IMR-90 (cell line): ENCODE measurements at regions not wholly inside any gene's neighbourhood (a gene's known extent, or its start where the extent isn't known, plus 50 kb on each side); places are given as distances from the start of the nearest gene placed in this dataset.

ENCODE experiments used
- ATAC-seq: fragments of 200-7000 bp; cut with Tn5 transposase; 2 replicates; pipeline ENCODE4 v1.9.1; 2020; ENCODE audit warnings: low read depth, mild to moderate bottlenecking, moderate library complexity
- BruUV-seq: library from RNA; stranded (reverse); fragments of 400-500 nt; replicated peaks from 2 replicates; lab custom pipeline; 2021; lab: Mats Ljungman, UMichigan
- CTCF ChIA-PET: fragments of 300-600 bp; formaldehyde crosslinking; extraction: SDS; loops from one replicate; lab custom pipeline; 2021; ENCODE audit warnings: antibody characterized with exemption; lab: Yijun Ruan, JAX
- POLR2A ChIA-PET: fragments of 300-600 bp; sonication (Branson Sonifier 250); formaldehyde crosslinking; loops from one replicate; lab custom pipeline; 2022; ENCODE audit warnings: antibody characterized with exemption; ENCODE audit not compliant: unreplicated experiment; lab: Charles Lee
- DNase-seq: peaks from one replicate; pipeline ENCODE4 v3.0.0; 2013
- H2AFZ ChIP-seq: replicated peaks from 2 replicates; pipeline ENCODE3; 2013; ENCODE audit warnings: low read length, mild to moderate bottlenecking; ENCODE audit not compliant: poor library complexity
- H2AK5ac ChIP-seq: 2 replicates; pipeline ENCODE4 v1.6.1; 2013; ENCODE audit warnings: low read depth, low read length, inconsistent platforms
- H2AK9ac ChIP-seq: replicated peaks from 2 replicates; pipeline ENCODE3; 2013; ENCODE audit warnings: mild to moderate bottlenecking, low read depth, low read length, moderate library complexity; ENCODE audit not compliant: poor library complexity
- H2BK120ac ChIP-seq: 2 replicates; pipeline ENCODE4 v1.6.1; 2013; ENCODE audit warnings: low read depth, low read length, inconsistent platforms
- H2BK15ac ChIP-seq: 3 replicates; pipeline ENCODE4 v1.6.1; 2013; ENCODE audit warnings: low read depth, low read length, inconsistent platforms
- H2BK20ac ChIP-seq: 2 replicates; pipeline ENCODE4 v1.6.1; 2013; ENCODE audit warnings: low read depth, mild to moderate bottlenecking, inconsistent platforms, low read length, moderate library complexity
- H2BK5ac ChIP-seq: 2 replicates; pipeline ENCODE4 v1.6.1; 2013; ENCODE audit warnings: mild to moderate bottlenecking, low read depth, low read length, inconsistent platforms; ENCODE audit not compliant: poor library complexity, severe bottlenecking
- H3K14ac ChIP-seq: replicated peaks from 2 replicates; pipeline ENCODE4 v1.6.1; 2013; ENCODE audit warnings: low read depth, low read length, inconsistent platforms
- H3K18ac ChIP-seq: 2 replicates; pipeline ENCODE4 v1.6.1; 2013; ENCODE audit warnings: low read depth, low read length, control low read depth
- H3K23ac ChIP-seq: 2 replicates; pipeline ENCODE4 v1.6.1; 2013; ENCODE audit warnings: low read depth, low read length, inconsistent platforms
- H3K27ac ChIP-seq: 2 replicates; pipeline ENCODE4 v1.5.1; 2013; ENCODE audit warnings: mild to moderate bottlenecking, control low read depth, low read length; ENCODE audit not compliant: insufficient read depth
- H3K27me3 ChIP-seq: 2 replicates; pipeline ENCODE4 v1.6.1; 2013; ENCODE audit warnings: low read length; ENCODE audit not compliant: control insufficient read depth, insufficient read depth
- H3K36me3 ChIP-seq: 2 replicates; pipeline ENCODE4 v1.6.1; 2013; ENCODE audit warnings: low read length, mixed read lengths; ENCODE audit not compliant: control insufficient read depth, insufficient read depth
- H3K4ac ChIP-seq: 2 replicates; pipeline ENCODE4 v1.6.1; 2013; ENCODE audit warnings: low read depth, low read length, inconsistent platforms
- H3K4me1 ChIP-seq: 2 replicates; pipeline ENCODE4 v1.6.1; 2013; ENCODE audit warnings: low read length, mixed read lengths; ENCODE audit not compliant: control insufficient read depth, insufficient read depth
- H3K4me2 ChIP-seq: 2 replicates; pipeline ENCODE4 v1.6.1; 2013; ENCODE audit warnings: low read depth, mild to moderate bottlenecking, control low read depth, low read length, moderate library complexity
- H3K4me3 ChIP-seq: 2 replicates; pipeline ENCODE4 v1.5.1; 2013; ENCODE audit warnings: low read depth, mild to moderate bottlenecking, control low read depth, low read length, moderate library complexity; ENCODE audit not compliant: insufficient read depth
- H3K56ac ChIP-seq: 2 replicates; pipeline ENCODE4 v1.6.1; 2013; ENCODE audit warnings: low read length, inconsistent platforms; ENCODE audit not compliant: insufficient read depth; ENCODE audit errors: extremely low read depth
- H3K79me1 ChIP-seq, 2 experiments: 2 replicates each; pipeline ENCODE4 v1.6.1; 2013; ENCODE audit warnings: low read length in 2 of 2, inconsistent platforms in 1 of 2, low read depth in 1 of 2
- H3K9ac ChIP-seq: 2 replicates; pipeline ENCODE4 v1.6.1; 2013; ENCODE audit warnings: low read depth, low read length, control low read depth
- H3K9me1 ChIP-seq: 2 replicates; pipeline ENCODE4 v1.6.1; 2013; ENCODE audit warnings: low read length, inconsistent platforms; ENCODE audit not compliant: insufficient read depth
- H3K9me3 ChIP-seq: 2 replicates; pipeline ENCODE4 v1.6.1; 2013; ENCODE audit warnings: low read length; ENCODE audit not compliant: control insufficient read depth, insufficient read depth
- H4K20me1 ChIP-seq: 2 replicates; pipeline ENCODE4 v1.6.1; 2013; ENCODE audit warnings: low read length, inconsistent platforms; ENCODE audit not compliant: insufficient read depth
- H4K5ac ChIP-seq: 2 replicates; pipeline ENCODE4 v1.6.1; 2013; ENCODE audit warnings: mild to moderate bottlenecking, low read depth, low read length, control low read depth
- H4K8ac ChIP-seq, 2 experiments: 2 replicates each; pipeline ENCODE4 v1.6.1; 2013; ENCODE audit warnings: low read depth in 2 of 2, low read length in 2 of 2, control low read depth in 1 of 2, inconsistent platforms in 1 of 2
- H4K91ac ChIP-seq: 2 replicates; pipeline ENCODE4 v1.6.1; 2013; ENCODE audit warnings: low read depth, low read length, inconsistent platforms; ENCODE audit not compliant: insufficient read depth
- CEBPB ChIP-seq: IDR thresholded peaks from 2 replicates; pipeline ENCODE4 v1.6.1; 2012; ENCODE audit warnings: low read depth, low read length, improper control_type of control experiment
- ELK1 ChIP-seq: fragments of 150-350 bp; IDR thresholded peaks from 2 replicates; pipeline ENCODE4 v1.6.1; 2016; ENCODE audit warnings: low read depth, mild to moderate bottlenecking, low read length, moderate library complexity, borderline replicate concordance
- FOS ChIP-seq: fragments of 150-350 bp; IDR thresholded peaks from 2 replicates; pipeline ENCODE4 v1.6.1; 2016; ENCODE audit warnings: low read depth, low read length
- MAFK ChIP-seq: IDR thresholded peaks from 2 replicates; pipeline ENCODE4 v1.6.1; 2012; ENCODE audit warnings: low read depth, low read length, improper control_type of control experiment
- MXI1 ChIP-seq: IDR thresholded peaks from 2 replicates; pipeline ENCODE4 v1.6.1; 2012; ENCODE audit warnings: low read depth, mild to moderate bottlenecking, low read length, moderate library complexity, borderline replicate concordance
- POLR2A ChIP-seq: IDR thresholded peaks from 2 replicates; pipeline ENCODE4 v1.6.1; 2012; ENCODE audit warnings: mild to moderate bottlenecking, low read depth, low read length
- RCOR1 ChIP-seq: IDR thresholded peaks from 2 replicates; pipeline ENCODE4 v1.6.1; 2012; ENCODE audit warnings: mild to moderate bottlenecking, low read length, improper control_type of control experiment; ENCODE audit not compliant: insufficient replicate concordance
- WGBS, 2 experiments: methylation state at CpG; one replicate each; pipeline versions ENCODE4 v1.1.5 to v1.1.7; 2013; ENCODE audit warnings: missing lambda C conversion rate in 2 of 2; ENCODE audit not compliant: insufficient read length in 1 of 2; ENCODE audit errors: extremely low coverage in 2 of 2; 5-methylcytosine and 5-hydroxymethylcytosine counted together
- dilution Hi-C: fragments of 300-500 bp; cut with HindIII; formaldehyde crosslinking; loops from one replicate; pipeline ENCODE4 v1.14.3; 2018; ENCODE audit warnings: low sequenced_read_pairs; ENCODE audit not compliant: unreplicated experiment
- in situ Hi-C: fragments of 300-500 bp; cut with MboI; formaldehyde crosslinking; loops from 3 replicates; pipeline ENCODE4 v1.14.3; 2019; ENCODE audit warnings: low sequenced_read_pairs, inconsistent platforms, mixed read lengths
- intact Hi-C: fragments of 100-400 bp; cut with micrococcal nuclease; formaldehyde crosslinking; loops from 2 replicates; pipeline ENCODE4 v1.10.0; 2022

- no peak overlapping the region for H3K18ac ChIP-seq
- dilution Hi-C loops = no loop called here
- H2AK9ac ChIP-seq = no peak overlapping the region
- H3K4me3 ChIP-seq = no peak overlapping the region
- H2BK20ac ChIP-seq = no peak overlapping the region
- BruUV-seq = no TSS peak
- no peaks in the 10 kb centered on the region for H3K36me3 ChIP-seq
- no peak overlapping the region for H3K27ac ChIP-seq
- intact Hi-C loops = no loop called here
- H3K14ac ChIP-seq = no peak overlapping the region
- no peaks in the 10 kb centered on the region for H3K79me1 ChIP-seq
- no peaks in the 10 kb centered on the region for H4K20me1 ChIP-seq
- DNase-seq = no peak
- no peak overlapping the region for H4K8ac ChIP-seq
- no peak for TF ChIP-seq RCOR1
- TF ChIP-seq FOS = no peak
- no peak for TF ChIP-seq MXI1
- no peak for TF ChIP-seq MAFK
- TF ChIP-seq POLR2A = no peak
- no peak for TF ChIP-seq ELK1
- TF ChIP-seq CEBPB = no peak
- H3K56ac ChIP-seq = no peak overlapping the region
- no peak overlapping the region for H2AFZ ChIP-seq
- no peaks in the 10 kb centered on the region for H3K4me1 ChIP-seq
- ChIA-PET POLR2A (no interaction called here), CTCF (no interaction called here)
- H4K91ac ChIP-seq = no peak overlapping the region
- no CpG with 5 or more reads among the region's 2 CpGs for WGBS, 2 experiments
- no peak overlapping the region for H3K23ac ChIP-seq
- in situ Hi-C loops = no loop called here
- H3K4ac ChIP-seq = no peak overlapping the region
- no peak overlapping the region for H2AK5ac ChIP-seq
- H2BK5ac ChIP-seq = no peak overlapping the region
- peaks cover 2% of the 10 kb centered on the region; the same call in 1 of the 2 replicates for H3K9me3 ChIP-seq
- no peak for ATAC-seq
- H3K9me1 ChIP-seq = no peaks in the 10 kb centered on the region
- no peak overlapping the region for H3K4me2 ChIP-seq
- H2BK120ac ChIP-seq = no peak overlapping the region
- H2BK15ac ChIP-seq = no peak overlapping the region
- no peak overlapping the region for H4K5ac ChIP-seq
- no peak overlapping the region for H3K9ac ChIP-seq
- H3K27me3 ChIP-seq = no peaks in the 10 kb centered on the region
Observed at GRCh38 chr21:22244516-22244915, 1246.3 kb downstream of the NCAM2 start.
